HL-60 (cell line): ENCODE measurements at regions not wholly inside any gene's neighbourhood (a gene's known extent, or its start where the extent isn't known, plus 50 kb on each side); places are given as distances from the start of the nearest gene placed in this dataset.
A peak's percentile ranks its signal among the peaks of the same experiment; 100 is the strongest.

Source experiments
- DNase-seq, 2 experiments: peaks; one replicate each; pipeline ENCODE4 v3.0.0-alpha.2; 2010 to 2020; ENCODE audit warnings: low read depth in 1 of 2, low spot score in 1 of 2
- H3K27ac ChIP-seq: fragments of 250-450 bp; sonication (Bioruptor Pico); replicated peaks from 2 replicates; pipeline ENCODE4 v1.5.1; 2020; ENCODE audit warnings: mild to moderate bottlenecking, moderate library complexity
- H3K27me3 ChIP-seq: fragments of 250-450 bp; sonication (Bioruptor Pico); 2 replicates; pipeline ENCODE4 v1.5.1; 2021; ENCODE audit warnings: mild to moderate bottlenecking, moderate library complexity; ENCODE audit not compliant: insufficient read depth, poor library complexity, severe bottlenecking
- H3K4me3 ChIP-seq: replicated peaks from 2 replicates; pipeline ENCODE4 v1.5.1; 2011; ENCODE audit warnings: mild to moderate bottlenecking, control low read depth, low read length; ENCODE audit not compliant: insufficient read depth
- GABPA ChIP-seq: IDR thresholded peaks from 2 replicates; pipeline ENCODE4 v1.6.1; 2012; ENCODE audit warnings: low read depth
- POLR2AphosphoS5 ChIP-seq: IDR thresholded peaks from 2 replicates; pipeline ENCODE4 v1.6.1; 2012; ENCODE audit warnings: low read depth
- SPI1 ChIP-seq: IDR thresholded peaks from 2 replicates; pipeline ENCODE4 v1.6.1; 2012; ENCODE audit warnings: low read depth, mild to moderate bottlenecking, borderline replicate concordance
- TF ChIP-seq, protein P1 (sequence below): IDR thresholded peaks from 2 replicates; pipeline ENCODE4 v1.6.1; 2012; ENCODE audit warnings: low read depth; ENCODE audit not compliant: insufficient replicate concordance
- TF ChIP-seq, protein P2 (sequence below): IDR thresholded peaks from one replicate; pipeline ENCODE4 v1.5.1; 2011; ENCODE audit warnings: low read length, control low read depth, inconsistent platforms; ENCODE audit not compliant: insufficient read depth

DNA sequence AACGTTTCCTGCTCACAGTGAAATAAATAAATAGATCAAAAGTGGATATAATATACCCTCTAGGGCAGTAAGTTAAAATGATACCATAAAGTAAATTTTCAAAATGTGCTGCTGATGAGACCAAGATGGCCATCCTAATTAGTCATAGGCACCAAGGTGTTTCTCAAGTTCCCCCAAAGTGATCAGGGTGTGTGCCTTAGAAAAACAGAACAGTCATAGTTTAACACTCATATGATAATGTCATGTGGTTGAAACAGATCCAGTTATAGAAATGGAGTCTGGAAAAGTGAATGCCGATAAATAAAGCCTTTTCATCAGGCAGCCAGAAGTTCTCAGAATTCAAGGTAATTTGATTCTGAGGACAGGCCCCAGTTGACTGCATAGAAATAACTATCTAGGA, 161.5 kb upstream of the CDKN2B start:
- H3K27ac ChIP-seq: peak overlapping the region; percentile 62
- DNase-seq: no peak

DNA sequence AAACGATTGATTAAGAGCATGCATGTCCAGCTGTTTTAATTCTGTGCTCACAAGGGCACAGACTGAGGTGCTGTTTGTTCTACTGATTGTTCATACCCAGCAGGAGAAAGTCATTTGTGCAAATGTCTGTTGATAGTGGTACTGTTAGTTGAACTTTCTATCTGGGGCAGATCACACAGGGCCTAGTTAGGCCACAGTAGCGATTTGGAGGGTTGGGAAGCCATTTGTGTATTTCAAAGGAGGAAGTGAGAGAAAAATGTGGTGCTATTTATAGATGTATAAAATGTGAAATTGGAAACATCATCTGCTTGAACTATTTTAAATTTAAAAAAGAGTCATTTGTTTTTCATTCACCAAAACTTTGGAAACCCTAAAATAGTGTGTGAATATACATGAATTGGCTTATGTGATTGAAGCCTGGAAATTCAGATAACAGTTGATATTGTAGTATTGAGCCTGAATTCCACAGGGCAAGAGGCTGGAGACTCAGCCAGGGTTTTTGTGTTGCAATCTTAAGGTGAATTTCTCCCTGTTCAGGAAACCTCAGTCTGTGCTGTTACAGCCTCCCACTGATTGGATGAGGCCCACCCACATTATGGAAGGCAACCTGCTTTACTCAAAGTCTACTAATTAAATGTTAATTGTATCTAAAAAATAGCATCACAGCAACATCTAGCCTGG, 162.0 kb upstream of the CDKN2B start:
- Histone ChIP-seq H3K4me3 (no peak overlapping the region), H3K27ac (peak overlapping the region; percentile 62), H3K27me3 (no peaks in the 10 kb centered on the region)
- DNase-seq: no peak
- TF ChIP-seq POLR2AphosphoS5 (no peak), GABPA (no peak), SPI1 (peak; percentile 48)
- TF ChIP-seq, protein P1, sequence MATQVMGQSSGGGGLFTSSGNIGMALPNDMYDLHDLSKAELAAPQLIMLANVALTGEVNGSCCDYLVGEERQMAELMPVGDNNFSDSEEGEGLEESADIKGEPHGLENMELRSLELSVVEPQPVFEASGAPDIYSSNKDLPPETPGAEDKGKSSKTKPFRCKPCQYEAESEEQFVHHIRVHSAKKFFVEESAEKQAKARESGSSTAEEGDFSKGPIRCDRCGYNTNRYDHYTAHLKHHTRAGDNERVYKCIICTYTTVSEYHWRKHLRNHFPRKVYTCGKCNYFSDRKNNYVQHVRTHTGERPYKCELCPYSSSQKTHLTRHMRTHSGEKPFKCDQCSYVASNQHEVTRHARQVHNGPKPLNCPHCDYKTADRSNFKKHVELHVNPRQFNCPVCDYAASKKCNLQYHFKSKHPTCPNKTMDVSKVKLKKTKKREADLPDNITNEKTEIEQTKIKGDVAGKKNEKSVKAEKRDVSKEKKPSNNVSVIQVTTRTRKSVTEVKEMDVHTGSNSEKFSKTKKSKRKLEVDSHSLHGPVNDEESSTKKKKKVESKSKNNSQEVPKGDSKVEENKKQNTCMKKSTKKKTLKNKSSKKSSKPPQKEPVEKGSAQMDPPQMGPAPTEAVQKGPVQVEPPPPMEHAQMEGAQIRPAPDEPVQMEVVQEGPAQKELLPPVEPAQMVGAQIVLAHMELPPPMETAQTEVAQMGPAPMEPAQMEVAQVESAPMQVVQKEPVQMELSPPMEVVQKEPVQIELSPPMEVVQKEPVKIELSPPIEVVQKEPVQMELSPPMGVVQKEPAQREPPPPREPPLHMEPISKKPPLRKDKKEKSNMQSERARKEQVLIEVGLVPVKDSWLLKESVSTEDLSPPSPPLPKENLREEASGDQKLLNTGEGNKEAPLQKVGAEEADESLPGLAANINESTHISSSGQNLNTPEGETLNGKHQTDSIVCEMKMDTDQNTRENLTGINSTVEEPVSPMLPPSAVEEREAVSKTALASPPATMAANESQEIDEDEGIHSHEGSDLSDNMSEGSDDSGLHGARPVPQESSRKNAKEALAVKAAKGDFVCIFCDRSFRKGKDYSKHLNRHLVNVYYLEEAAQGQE: no peak
- TF ChIP-seq, protein P2, sequence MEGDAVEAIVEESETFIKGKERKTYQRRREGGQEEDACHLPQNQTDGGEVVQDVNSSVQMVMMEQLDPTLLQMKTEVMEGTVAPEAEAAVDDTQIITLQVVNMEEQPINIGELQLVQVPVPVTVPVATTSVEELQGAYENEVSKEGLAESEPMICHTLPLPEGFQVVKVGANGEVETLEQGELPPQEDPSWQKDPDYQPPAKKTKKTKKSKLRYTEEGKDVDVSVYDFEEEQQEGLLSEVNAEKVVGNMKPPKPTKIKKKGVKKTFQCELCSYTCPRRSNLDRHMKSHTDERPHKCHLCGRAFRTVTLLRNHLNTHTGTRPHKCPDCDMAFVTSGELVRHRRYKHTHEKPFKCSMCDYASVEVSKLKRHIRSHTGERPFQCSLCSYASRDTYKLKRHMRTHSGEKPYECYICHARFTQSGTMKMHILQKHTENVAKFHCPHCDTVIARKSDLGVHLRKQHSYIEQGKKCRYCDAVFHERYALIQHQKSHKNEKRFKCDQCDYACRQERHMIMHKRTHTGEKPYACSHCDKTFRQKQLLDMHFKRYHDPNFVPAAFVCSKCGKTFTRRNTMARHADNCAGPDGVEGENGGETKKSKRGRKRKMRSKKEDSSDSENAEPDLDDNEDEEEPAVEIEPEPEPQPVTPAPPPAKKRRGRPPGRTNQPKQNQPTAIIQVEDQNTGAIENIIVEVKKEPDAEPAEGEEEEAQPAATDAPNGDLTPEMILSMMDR: no peak

More for the DNA sequence above, 161.5 kb upstream of the CDKN2B start:
- TF ChIP-seq GABPA: no peak
- no peak for TF ChIP-seq SPI1
- TF ChIP-seq, protein P1: no peak
- no peak for TF ChIP-seq POLR2AphosphoS5
- TF ChIP-seq, protein P2: no peak
- H3K27me3 ChIP-seq: no peaks in the 10 kb centered on the region
- no peak overlapping the region for H3K4me3 ChIP-seq

DNA sequence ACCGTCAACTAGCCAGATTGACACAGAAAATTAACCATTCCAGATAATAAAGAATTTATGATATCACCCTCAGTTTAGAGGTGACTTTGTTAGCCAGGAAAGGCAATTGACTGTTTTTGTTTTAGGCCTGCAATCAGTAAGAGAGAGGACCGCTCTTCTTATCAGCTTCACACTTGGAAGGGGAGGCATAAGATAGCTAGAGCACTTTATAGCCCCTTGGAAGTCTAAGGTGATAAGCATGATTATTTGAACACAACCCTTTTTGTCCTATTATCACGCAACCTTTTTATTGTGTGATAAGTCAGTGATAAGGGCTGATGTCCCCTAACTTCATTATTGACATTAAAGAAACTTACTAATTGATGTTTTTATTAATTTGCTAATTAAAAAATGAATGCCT, 162.6 kb upstream of the CDKN2B start:
- no peaks in the 10 kb centered on the region for H3K27me3 ChIP-seq
- H3K27ac ChIP-seq: 0 out of 2 replicates have a peak overlapping the region, but pooled peaks have one; percentile 27
- no peak overlapping the region for H3K4me3 ChIP-seq
- TF ChIP-seq, protein P1: no peak
- TF ChIP-seq SPI1: no peak
- no peak for TF ChIP-seq POLR2AphosphoS5
- TF ChIP-seq, protein P2: no peak
- TF ChIP-seq GABPA: no peak
- DNase-seq: no peak
